ENCODE measurements at regions not wholly inside any gene's neighbourhood (a gene's known extent, or its start where the extent isn't known, plus 50 kb on each side); places are given as distances from the start of the nearest gene placed in this dataset.

- TF ChIP-seq ZNF280B (CRISPR knock-in tag; IDR thresholded peaks at IDR 0.05), result no peak
- peak; percentile 82 for TF ChIP-seq BHLHE40 (IDR thresholded peaks at IDR 0.05; ENCODE audit: low read length)
- no peak for TF ChIP-seq SNAPC5 (CRISPR knock-in tag; IDR thresholded peaks at IDR 0.05)
- TF ChIP-seq MLLT1 (IDR thresholded peaks at IDR 0.05), result no peak
- TF ChIP-seq TRIM25 (IDR thresholded peaks at IDR 0.05; ENCODE audit: borderline replicate concordance), result no peak
- TF ChIP-seq ZNF644 (tag; IDR thresholded peaks at IDR 0.05; ENCODE audit: low read depth), result no peak
- no peak for TF ChIP-seq ZNF707 (CRISPR knock-in tag; conservative IDR thresholded peaks at IDR 0.05)
- no peak for TF ChIP-seq ZNF140 (CRISPR knock-in tag; IDR thresholded peaks at IDR 0.05)
- no peak for TF ChIP-seq ZNF134 (CRISPR knock-in tag; conservative IDR thresholded peaks at IDR 0.05)
- no peak for TF ChIP-seq DIDO1 (tag; IDR thresholded peaks at IDR 0.05; ENCODE audit: low read depth)
- no peak for TF ChIP-seq ID3 (CRISPR knock-in tag; IDR thresholded peaks at IDR 0.05)
- TF ChIP-seq ID3 (tag; IDR thresholded peaks at IDR 0.05), result no peak
- no peak for TF ChIP-seq RFX1 (IDR thresholded peaks at IDR 0.05)
- TF ChIP-seq POLR2G (IDR thresholded peaks at IDR 0.05; ENCODE audit: low read depth, low read length), result no peak
- no peak for TF ChIP-seq NCOA6 (IDR thresholded peaks at IDR 0.05)
- no peak for TF ChIP-seq ZNF79 (CRISPR knock-in tag; IDR thresholded peaks at IDR 0.05; ENCODE audit: low read depth)
- no peak for TF ChIP-seq NR2C1 (IDR thresholded peaks at IDR 0.05)
- peak; percentile 36; the same call in 1 of the 2 replicates for TF ChIP-seq NR2C1 (tag; IDR thresholded peaks at IDR 0.05)
- TF ChIP-seq NCOA1 (IDR thresholded peaks at IDR 0.05; ENCODE audit: low read depth), result peak; percentile 40; the same call in 1 of the 2 replicates
- TF ChIP-seq ILK (tag; IDR thresholded peaks at IDR 0.05; ENCODE audit: borderline replicate concordance, low read depth), result no peak
- TF ChIP-seq MTA2 (IDR thresholded peaks at IDR 0.05; ENCODE audit: low read depth), result peak; percentile 60
- TF ChIP-seq SMARCE1 (IDR thresholded peaks at IDR 0.05), result peak; percentile 95
- no peak for TF ChIP-seq TCF7L2 (IDR thresholded peaks at IDR 0.05; ENCODE audit: low read depth, low read length)
- TF ChIP-seq NUFIP1 (IDR thresholded peaks at IDR 0.05; ENCODE audit: partially characterized antibody), result no peak
- TF ChIP-seq ZNF445 (CRISPR knock-in tag; IDR thresholded peaks at IDR 0.05; ENCODE audit: low read depth), result no peak
- TF ChIP-seq HEY1 (CRISPR knock-in tag; IDR thresholded peaks at IDR 0.05; ENCODE audit: borderline replicate concordance), result no peak
Observed at GRCh38 chr12:71299541-71300376, 139.8 kb upstream of the LGR5 start (continued).
